T-helper 2 cell treated with Interferon-gamma antibody and Interleukin-4, amounts not matched to agents 5 μg/mL and 100 μg/mL, for 36 hours (primary cell): ENCODE measurements at regions not wholly inside any gene's neighbourhood (a gene's known extent, or its start where the extent isn't known, plus 50 kb on each side); places are given as distances from the start of the nearest gene placed in this dataset.

Source experiments
- DNase-seq: peaks from one replicate; pipeline ENCODE4 v3.0.0; 2021; ENCODE audit warnings: low spot score
- H3K27ac Mint-ChIP-seq: one replicate; pipeline ENCODE4 v1.8.0; 2021; ENCODE audit warnings: mild to moderate bottlenecking, mixed read lengths
- H3K27me3 Mint-ChIP-seq: one replicate; pipeline ENCODE4 v1.8.0; 2021; ENCODE audit warnings: low read depth, mixed read lengths
- H3K36me3 Mint-ChIP-seq: one replicate; pipeline ENCODE4 v1.8.0; 2021; ENCODE audit warnings: low read depth, mixed read lengths
- H3K4me1 Mint-ChIP-seq: one replicate; pipeline ENCODE4 v1.8.0; 2021; ENCODE audit warnings: low read depth, mixed read lengths
- H3K4me3 Mint-ChIP-seq: one replicate; pipeline ENCODE4 v1.8.0; 2022; ENCODE audit warnings: mild to moderate bottlenecking, moderate library complexity, mixed read lengths
- H3K9me3 Mint-ChIP-seq: one replicate; pipeline ENCODE4 v1.8.0; 2021; ENCODE audit warnings: mixed read lengths

DNA sequence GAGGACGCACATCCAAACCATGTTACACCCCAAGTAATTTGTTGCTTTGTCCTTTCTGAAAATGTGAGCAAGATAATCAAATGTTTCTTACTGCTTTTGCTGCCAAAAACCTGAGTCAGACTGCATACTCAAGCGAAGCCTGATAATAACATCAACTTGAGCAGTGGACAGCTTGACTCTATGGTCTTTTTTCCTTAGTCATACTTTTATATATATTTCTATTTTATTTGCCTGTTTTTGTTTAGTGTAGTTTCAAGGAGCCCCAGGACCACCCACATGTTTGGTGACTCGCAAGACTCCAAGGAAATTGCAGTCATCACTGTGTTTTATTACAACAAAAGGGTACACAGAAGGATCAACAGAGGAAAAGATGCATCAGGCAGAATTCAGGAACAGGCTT, 688.4 kb upstream of the PIK3C3 start:
- Mint-ChIP-seq H3K4me3 (no peak overlapping the region), H3K36me3 (no peaks in the 10 kb centered on the region), H3K4me1 (no peaks in the 10 kb centered on the region), H3K27ac (no peak overlapping the region), H3K27me3 (no peaks in the 10 kb centered on the region), H3K9me3 (peaks cover 13% of the 10 kb centered on the region)
- DNase-seq: no peak

DNA sequence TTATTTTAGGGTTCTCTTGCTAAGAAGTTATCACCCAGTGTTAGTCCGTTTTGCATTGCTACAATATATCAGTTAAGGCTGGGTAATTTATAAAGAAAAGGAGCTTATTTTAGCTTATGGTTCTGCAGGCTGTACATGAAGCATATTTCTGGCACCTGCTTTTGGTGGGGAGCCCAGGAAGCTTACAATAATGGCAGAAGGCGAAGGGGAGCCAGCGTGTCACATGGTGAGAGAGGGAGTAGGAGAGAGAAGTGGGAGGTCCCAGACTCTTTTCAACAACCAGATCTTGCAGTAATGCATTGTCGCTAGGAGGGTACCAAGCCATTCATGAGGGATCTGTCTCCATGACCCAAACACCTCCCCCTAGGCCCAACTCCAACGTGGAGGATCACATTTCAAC, 688.8 kb upstream of the PIK3C3 start:
- no peak for DNase-seq
- no peak overlapping the region for H3K27ac Mint-ChIP-seq
- no peaks in the 10 kb centered on the region for H3K36me3 Mint-ChIP-seq
- no peak overlapping the region for H3K4me3 Mint-ChIP-seq
- no peaks in the 10 kb centered on the region for H3K27me3 Mint-ChIP-seq
- no peaks in the 10 kb centered on the region for H3K4me1 Mint-ChIP-seq
- H3K9me3 Mint-ChIP-seq: peaks cover 13% of the 10 kb centered on the region

DNA sequence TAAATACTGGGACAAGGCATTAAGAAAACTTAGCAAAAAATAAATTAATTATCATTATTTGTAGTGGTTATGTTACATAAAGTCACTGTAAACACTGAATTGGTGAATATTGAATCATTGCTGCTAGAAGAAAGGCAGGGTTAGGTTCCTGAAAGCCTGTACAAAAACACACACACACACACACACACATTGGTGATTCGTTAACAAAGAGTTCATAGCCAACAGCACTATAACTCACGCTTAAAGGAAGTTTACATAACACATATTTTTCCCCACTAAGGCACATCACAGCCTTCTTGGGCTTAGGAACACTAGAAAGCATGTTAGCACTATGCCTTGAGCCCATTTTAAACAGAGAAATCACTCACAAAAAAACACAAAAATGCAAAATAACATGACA, 690.0 kb upstream of the PIK3C3 start:
- H3K9me3 Mint-ChIP-seq: peaks cover 13% of the 10 kb centered on the region
- no peaks in the 10 kb centered on the region for H3K36me3 Mint-ChIP-seq
- H3K4me1 Mint-ChIP-seq: no peaks in the 10 kb centered on the region
- no peak overlapping the region for H3K4me3 Mint-ChIP-seq
- DNase-seq: no peak
- no peak overlapping the region for H3K27ac Mint-ChIP-seq
- no peaks in the 10 kb centered on the region for H3K27me3 Mint-ChIP-seq

DNA sequence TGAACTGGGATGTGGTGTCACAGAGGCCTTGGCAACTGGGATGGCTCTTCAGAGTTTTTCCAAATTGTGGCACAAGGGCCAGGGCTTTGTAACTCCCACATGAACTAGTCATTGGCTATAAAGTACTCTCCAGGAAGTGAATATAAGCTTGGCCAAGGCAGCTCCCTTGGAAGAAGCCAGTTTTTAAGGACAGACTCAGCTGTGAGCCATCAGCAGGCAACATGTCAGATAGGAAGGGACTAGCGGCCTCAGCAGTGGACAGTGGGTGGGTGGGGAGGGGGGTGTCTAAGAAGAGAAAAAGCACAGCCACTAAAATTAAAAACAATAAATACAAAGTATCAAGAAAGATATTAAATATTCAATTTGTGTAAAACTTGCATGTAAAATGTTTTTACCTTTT, 691.1 kb upstream of the PIK3C3 start:
- Mint-ChIP-seq H3K4me1 (no peaks in the 10 kb centered on the region), H3K27me3 (no peaks in the 10 kb centered on the region), H3K36me3 (no peaks in the 10 kb centered on the region), H3K27ac (no peak overlapping the region), H3K9me3 (peaks cover 19% of the 10 kb centered on the region), H3K4me3 (no peak overlapping the region)
- DNase-seq: no peak

DNA sequence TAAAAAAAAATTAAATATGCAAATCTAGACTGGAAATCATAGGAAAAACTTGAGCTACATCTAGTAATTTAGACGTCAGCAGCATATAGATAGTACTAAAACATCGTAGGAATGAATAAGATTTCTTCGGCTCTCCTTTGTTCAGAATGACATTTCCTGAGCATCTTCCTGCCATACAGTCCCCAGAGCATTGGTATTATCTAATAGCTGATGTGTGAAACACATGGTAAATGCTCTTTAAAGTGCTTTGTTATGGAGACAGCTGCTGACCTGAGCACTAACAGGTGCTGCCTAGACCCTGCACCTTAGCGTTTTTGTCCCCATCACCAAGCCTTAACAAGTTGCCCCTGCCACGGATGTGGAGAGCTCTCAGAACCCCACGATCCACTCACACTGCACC, 692.3 kb upstream of the PIK3C3 start:
- Mint-ChIP-seq H3K27ac (no peak overlapping the region), H3K4me1 (no peaks in the 10 kb centered on the region), H3K36me3 (no peaks in the 10 kb centered on the region), H3K27me3 (no peaks in the 10 kb centered on the region), H3K4me3 (no peak overlapping the region), H3K9me3 (peaks cover 23% of the 10 kb centered on the region)
- DNase-seq: no peak

DNA sequence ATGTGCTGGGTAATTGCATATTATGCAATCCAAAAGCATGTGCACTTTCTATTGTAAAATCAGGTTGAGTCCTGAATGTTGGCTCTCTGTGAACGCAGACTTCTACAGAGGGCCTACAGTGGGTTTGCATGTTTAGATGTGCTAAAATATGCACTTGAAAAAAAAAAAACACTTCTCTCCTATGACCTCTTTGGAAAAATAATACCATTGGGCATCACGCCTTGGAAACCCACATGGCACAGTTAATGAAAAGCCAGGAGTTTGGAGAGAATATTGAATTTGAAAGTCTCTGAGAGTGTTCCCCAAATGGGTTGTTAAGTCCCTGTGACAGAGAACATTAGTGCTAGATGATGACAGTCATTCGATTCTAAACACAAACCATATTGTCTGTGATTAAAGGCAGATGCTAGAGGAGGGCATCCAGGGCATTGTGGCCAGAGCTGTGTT, 710.4 kb upstream of the PIK3C3 start:
- H3K36me3 Mint-ChIP-seq: no peaks in the 10 kb centered on the region
- no peak for DNase-seq
- no peak overlapping the region for H3K4me3 Mint-ChIP-seq
- H3K4me1 Mint-ChIP-seq: no peaks in the 10 kb centered on the region
- no peak overlapping the region for H3K27ac Mint-ChIP-seq
- no peaks in the 10 kb centered on the region for H3K27me3 Mint-ChIP-seq
- H3K9me3 Mint-ChIP-seq: peaks cover 22% of the 10 kb centered on the region

DNA sequence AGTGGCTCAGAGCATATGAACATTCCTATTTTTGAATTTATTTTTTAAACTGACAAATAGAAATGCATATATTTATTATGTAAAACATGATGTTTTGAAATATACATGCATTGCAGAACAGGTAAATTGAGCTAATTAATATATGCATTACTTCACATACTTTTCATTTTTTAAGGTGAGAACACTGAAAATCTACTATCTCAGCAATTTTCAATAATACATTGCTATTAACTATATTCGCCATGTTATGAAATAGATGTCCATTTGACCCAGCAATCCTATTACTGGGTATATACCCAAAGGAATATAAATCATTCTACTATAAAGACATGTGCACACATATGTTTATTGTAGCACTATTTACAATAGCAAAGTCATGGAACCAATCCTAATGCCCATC, 717.7 kb upstream of the PIK3C3 start:
- Mint-ChIP-seq H3K36me3 (no peaks in the 10 kb centered on the region), H3K4me3 (no peak overlapping the region), H3K4me1 (no peaks in the 10 kb centered on the region), H3K27ac (no peak overlapping the region), H3K27me3 (no peaks in the 10 kb centered on the region), H3K9me3 (peaks cover 16% of the 10 kb centered on the region)
- DNase-seq: no peak

DNA sequence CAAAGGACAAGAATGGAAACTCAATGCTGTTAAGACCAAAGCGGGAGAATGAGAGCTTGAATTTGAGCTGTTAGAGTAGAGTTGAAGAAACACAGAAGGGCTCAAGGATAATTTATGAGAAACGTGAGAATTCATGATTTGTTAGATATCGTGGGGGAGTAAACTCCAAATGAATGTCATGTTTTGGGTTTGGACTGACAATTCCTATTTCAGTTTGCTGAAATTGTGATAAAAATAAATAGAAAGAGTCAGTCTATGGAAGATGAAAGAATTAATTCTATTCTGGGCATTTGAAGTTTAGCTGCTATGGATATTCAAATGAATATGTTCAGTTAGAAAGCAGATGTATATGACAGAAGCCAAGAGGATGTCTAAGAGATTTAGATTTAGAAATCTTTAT, 723.4 kb upstream of the PIK3C3 start:
- no peaks in the 10 kb centered on the region for H3K4me1 Mint-ChIP-seq
- H3K36me3 Mint-ChIP-seq: no peaks in the 10 kb centered on the region
- no peak overlapping the region for H3K27ac Mint-ChIP-seq

DNA sequence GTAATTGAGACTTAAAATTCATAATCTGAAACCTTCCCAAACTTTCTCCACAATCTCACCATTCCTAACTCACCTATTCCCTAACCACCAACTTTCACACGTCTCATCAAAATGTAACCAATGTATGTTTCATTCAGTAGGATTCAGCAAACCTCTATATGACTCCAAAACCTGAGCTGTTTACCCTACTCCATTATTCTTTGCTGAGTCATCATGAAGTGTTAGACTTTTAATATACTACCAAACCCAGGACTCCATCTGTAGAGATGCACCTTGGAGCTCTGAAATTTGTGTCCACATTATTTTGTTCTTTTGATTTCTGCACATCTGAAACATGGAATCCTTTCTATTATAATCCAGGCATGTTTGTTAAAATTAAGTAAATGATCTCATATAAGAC, 727.0 kb upstream of the PIK3C3 start:
- no peak for DNase-seq
- Mint-ChIP-seq H3K27ac (no peak overlapping the region), H3K4me3 (no peak overlapping the region), H3K9me3 (peaks cover 34% of the 10 kb centered on the region), H3K27me3 (no peaks in the 10 kb centered on the region), H3K4me1 (no peaks in the 10 kb centered on the region), H3K36me3 (no peaks in the 10 kb centered on the region)

More for the DNA sequence above, 723.4 kb upstream of the PIK3C3 start:
- DNase-seq: no peak
- no peaks in the 10 kb centered on the region for H3K27me3 Mint-ChIP-seq
- H3K4me3 Mint-ChIP-seq: no peak overlapping the region
- H3K9me3 Mint-ChIP-seq: peaks cover 17% of the 10 kb centered on the region

DNA sequence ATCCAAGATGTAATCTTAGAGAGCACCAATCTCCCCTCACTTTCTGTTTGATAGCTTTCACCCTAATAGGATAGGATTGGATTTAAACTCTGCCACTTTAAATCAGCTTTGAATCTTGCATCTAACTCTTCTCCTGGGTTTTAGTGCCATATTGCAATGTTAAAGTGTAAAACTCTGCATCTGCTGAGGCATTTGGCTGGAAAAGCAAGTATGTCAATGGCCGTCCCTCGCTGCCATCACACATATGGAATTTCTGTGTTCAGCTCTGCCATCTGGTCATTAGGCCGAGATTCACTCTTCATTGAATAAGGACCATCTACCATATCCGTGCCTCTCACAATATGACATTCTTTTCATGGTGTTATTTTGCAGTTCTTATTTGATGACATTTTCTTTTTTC, 728.1 kb upstream of the PIK3C3 start:
- Mint-ChIP-seq H3K27me3 (no peaks in the 10 kb centered on the region), H3K4me3 (no peak overlapping the region), H3K4me1 (no peaks in the 10 kb centered on the region), H3K36me3 (no peaks in the 10 kb centered on the region), H3K27ac (no peak overlapping the region), H3K9me3 (peaks cover 38% of the 10 kb centered on the region)
- no peak for DNase-seq

DNA sequence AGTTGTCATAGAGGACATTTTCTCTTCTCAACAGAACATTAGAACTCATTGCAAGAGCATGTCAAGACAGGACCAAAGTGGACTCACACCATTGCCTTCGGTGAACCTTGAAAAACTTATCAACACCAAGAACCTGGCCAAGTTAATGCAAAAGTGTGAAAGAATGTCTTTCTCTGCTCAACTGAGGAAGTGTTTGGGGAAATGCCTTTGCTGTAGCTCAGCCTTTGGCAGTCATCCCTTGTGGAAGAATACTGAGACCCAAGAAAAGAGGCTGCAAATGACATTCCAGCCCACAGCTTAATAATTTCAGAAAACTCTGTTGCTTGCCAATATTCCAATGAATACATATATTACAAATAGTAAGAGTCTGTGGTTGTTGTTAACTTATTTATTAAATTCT, 728.8 kb upstream of the PIK3C3 start:
- Mint-ChIP-seq H3K27me3 (no peaks in the 10 kb centered on the region), H3K36me3 (no peaks in the 10 kb centered on the region), H3K4me3 (no peak overlapping the region), H3K27ac (no peak overlapping the region), H3K4me1 (no peaks in the 10 kb centered on the region), H3K9me3 (peaks cover 38% of the 10 kb centered on the region)
- no peak for DNase-seq

DNA sequence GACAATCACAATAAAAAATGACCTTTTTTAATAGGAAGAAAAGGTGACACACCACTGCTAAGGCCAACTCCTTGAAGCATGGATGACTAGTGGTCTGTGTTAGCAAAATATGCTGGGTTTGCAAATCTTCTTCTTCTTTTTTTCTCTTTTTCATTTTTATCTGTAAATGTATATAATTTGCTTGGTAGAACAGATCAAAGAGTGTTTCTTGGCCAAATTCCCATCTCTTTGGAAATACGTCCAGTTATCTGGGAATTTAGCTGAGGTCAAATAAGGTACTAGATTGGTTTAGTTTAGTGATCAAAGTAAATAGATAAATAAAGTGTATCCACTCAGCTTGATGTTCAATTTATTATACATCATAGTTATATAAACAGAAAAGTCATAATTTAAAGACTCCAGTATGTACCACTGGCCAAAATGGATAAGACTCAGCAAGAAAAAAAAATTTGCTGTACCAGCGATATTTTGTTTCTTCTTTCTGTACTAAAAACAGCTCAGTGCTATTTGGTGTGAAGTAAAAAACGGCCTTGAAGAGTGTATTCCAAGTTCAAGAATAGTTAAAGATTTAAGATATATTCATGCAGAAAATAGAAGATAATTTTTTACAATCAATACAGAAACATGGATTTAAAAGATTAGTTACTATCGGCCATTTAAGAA, 738.6 kb upstream of the PIK3C3 start:
- H3K27ac Mint-ChIP-seq: no peak overlapping the region
- no peaks in the 10 kb centered on the region for H3K27me3 Mint-ChIP-seq
- no peaks in the 10 kb centered on the region for H3K36me3 Mint-ChIP-seq
- no peak overlapping the region for H3K4me3 Mint-ChIP-seq
- no peak for DNase-seq
- H3K4me1 Mint-ChIP-seq: no peaks in the 10 kb centered on the region
- H3K9me3 Mint-ChIP-seq: peaks cover 20% of the 10 kb centered on the region

DNA sequence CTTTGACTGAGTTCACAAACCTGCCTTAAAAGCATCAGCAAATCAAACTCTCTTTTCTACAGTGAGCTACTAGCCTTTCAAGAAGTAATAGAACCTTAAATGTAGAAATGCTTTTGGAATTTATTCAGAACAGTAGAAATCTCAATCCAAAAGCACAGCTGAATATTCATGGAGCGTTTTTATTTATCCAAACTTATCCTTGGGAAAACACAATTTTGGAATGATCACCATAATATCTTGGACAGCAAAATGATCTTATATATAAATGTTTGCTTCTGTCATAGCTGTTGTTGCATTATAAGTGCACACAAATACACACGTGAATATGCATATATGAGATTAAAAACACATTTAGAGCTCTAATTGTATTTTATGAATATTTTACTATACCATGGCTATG, 747.3 kb upstream of the PIK3C3 start:
- Mint-ChIP-seq H3K4me1 (no peaks in the 10 kb centered on the region), H3K36me3 (no peaks in the 10 kb centered on the region), H3K9me3 (peaks cover 20% of the 10 kb centered on the region), H3K4me3 (no peak overlapping the region), H3K27ac (no peak overlapping the region), H3K27me3 (no peaks in the 10 kb centered on the region)
- DNase-seq: no peak

DNA sequence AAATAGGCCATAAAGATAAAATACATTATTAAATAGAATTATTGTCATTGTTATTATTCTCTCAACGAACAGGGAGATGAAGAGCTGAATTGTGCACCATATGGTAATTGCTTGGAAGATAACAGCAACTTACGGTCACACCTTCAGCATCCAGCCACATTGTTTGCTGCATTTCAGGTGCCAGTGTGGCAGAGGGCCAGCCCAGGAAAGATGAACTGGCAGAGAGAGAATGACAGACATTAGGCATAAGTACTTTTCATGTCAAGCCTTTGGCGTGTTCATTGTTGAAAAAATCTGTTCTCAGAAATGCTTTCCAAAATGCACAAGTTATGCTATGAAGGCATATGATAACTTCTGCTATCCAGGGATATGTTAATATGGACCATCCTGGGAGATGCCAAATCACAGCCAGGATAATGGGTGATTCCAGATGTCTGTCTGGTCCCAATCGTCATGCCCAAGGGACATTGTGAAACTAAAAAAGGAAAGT, 748.6 kb upstream of the PIK3C3 start:
- Mint-ChIP-seq H3K4me3 (no peak overlapping the region), H3K4me1 (no peaks in the 10 kb centered on the region), H3K9me3 (peaks cover 17% of the 10 kb centered on the region), H3K27me3 (no peaks in the 10 kb centered on the region), H3K27ac (no peak overlapping the region), H3K36me3 (no peaks in the 10 kb centered on the region)
- no peak for DNase-seq

DNA sequence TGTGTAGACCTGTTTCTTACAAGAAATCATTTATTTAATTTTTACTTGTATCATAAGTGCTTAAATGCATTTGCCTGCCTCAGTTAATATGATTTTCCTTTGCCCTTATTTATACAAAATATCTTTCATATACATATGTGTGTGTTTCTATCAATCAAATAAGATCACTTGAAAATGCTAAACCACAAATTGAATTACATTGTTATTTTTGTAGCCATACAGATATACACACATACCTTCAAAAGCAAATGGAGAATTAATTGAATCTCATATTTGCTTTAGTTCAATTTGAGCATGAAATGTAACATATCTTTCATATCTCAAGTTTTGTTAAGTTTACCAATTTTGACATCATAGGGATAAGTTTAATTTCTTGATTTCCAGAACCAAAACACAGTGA, 755.8 kb upstream of the PIK3C3 start:
- no peaks in the 10 kb centered on the region for H3K36me3 Mint-ChIP-seq
- peaks cover 31% of the 10 kb centered on the region for H3K9me3 Mint-ChIP-seq
- DNase-seq: no peak
- no peak overlapping the region for H3K4me3 Mint-ChIP-seq
- no peaks in the 10 kb centered on the region for H3K27me3 Mint-ChIP-seq
- no peak overlapping the region for H3K27ac Mint-ChIP-seq
- no peaks in the 10 kb centered on the region for H3K4me1 Mint-ChIP-seq
